K562 (cell line): ENCODE measurements at regions not wholly inside any gene's neighbourhood (a gene's known extent, or its start where the extent isn't known, plus 50 kb on each side); places are given as distances from the start of the nearest gene placed in this dataset.
A peak's percentile ranks its signal among the peaks of the same experiment; 100 is the strongest.

Experiments used
- ATAC-seq: fragments of 200-7000 bp; cut with Tn5 transposase; 3 replicates; pipeline ENCODE4 v1.9.1; 2020; ENCODE audit warnings: moderate library complexity
- BruUV-seq: library from RNA; stranded (reverse); fragments of 400-500 nt; replicated peaks from 2 replicates; lab custom pipeline; 2021; lab: Mats Ljungman, UMichigan
- CTCF ChIA-PET: fragments of 300-600 bp; formaldehyde crosslinking; extraction: SDS; loops from one replicate; lab custom pipeline; 2021; ENCODE audit warnings: low intra/inter-chr PET ratio; lab: Yijun Ruan, JAX
- POLR2A ChIA-PET: fragments of 300-600, 350-650 bp; sonication (Branson Sonifier 250); formaldehyde crosslinking; extraction: SDS; loops from one replicate; lab custom pipeline; 2021; ENCODE audit warnings: antibody characterized with exemption, inconsistent platforms; lab: Yijun Ruan, JAX
- DNase-seq, 4 experiments: peaks; one replicate each; pipeline versions ENCODE4 v3.0.0 to v3.0.0-alpha.2; 2011 to 2018; ENCODE audit warnings: low spot score in 3 of 4, mixed read lengths in 3 of 4; ENCODE audit errors: extremely low read depth in 1 of 4
- FAIRE-seq: peaks from 2 replicates; lab custom pipeline; 2011; peaks lifted over from hg19 to GRCh38; lab: Jason Lieb, UNC
- H2AFZ ChIP-seq: 2 replicates; pipeline ENCODE4 v1.6.0; 2011; ENCODE audit warnings: low read depth, low read length, control low read depth, inconsistent platforms
- H3K27ac ChIP-seq: fragments of 200-600 bp; 3 replicates; pipeline ENCODE4 v1.8.0; 2011; ENCODE audit warnings: low read depth, mild to moderate bottlenecking, control low read depth, inconsistent platforms, low read length, moderate library complexity, mixed read lengths; ENCODE audit errors: extremely low read depth
- H3K27me3 ChIP-seq, 2 experiments: fragments of 300-600 bp in 1 of 2; 2 replicates in 1 of 2; 3 replicates in 1 of 2; pipeline versions ENCODE4 v1.6.0 to v1.8.0; 2011; ENCODE audit warnings: inconsistent platforms in 2 of 2, low read length in 2 of 2, mild to moderate bottlenecking in 1 of 2, mixed read lengths in 1 of 2, moderate library complexity in 1 of 2; ENCODE audit not compliant: control insufficient read depth in 2 of 2, insufficient read depth in 2 of 2
- H3K36me3 ChIP-seq: fragments of 300-600 bp; 3 replicates; pipeline ENCODE4 v1.8.0; 2011; ENCODE audit warnings: mild to moderate bottlenecking, low read length, inconsistent platforms; ENCODE audit not compliant: control insufficient read depth, insufficient read depth
- H3K4me1 ChIP-seq, 2 experiments: fragments of 200-600 bp in 1 of 2; replicated peaks in 1 of 2; 2 replicates in 1 of 2; 3 replicates in 1 of 2; pipeline versions ENCODE4 v1.5.1 to v1.8.0; 2011; ENCODE audit warnings: inconsistent platforms in 2 of 2, low read length in 2 of 2, mild to moderate bottlenecking in 1 of 2, mixed read lengths in 1 of 2, moderate library complexity in 1 of 2; ENCODE audit not compliant: control insufficient read depth in 2 of 2, insufficient read depth in 2 of 2
- H3K4me2 ChIP-seq: 2 replicates; pipeline ENCODE4 v1.6.1; 2011; ENCODE audit warnings: low read length, control low read depth, inconsistent platforms, mixed read lengths; ENCODE audit not compliant: insufficient read depth
- H3K4me3 ChIP-seq: fragments of 200-600 bp; sonication (generic), shearing (Covaris generic); 2 replicates; pipeline ENCODE4 v1.5.1; 2016; ENCODE audit warnings: control low read depth, inconsistent platforms
- H3K79me2 ChIP-seq: fragments of 200-600 bp; 3 replicates; pipeline ENCODE4 v1.8.0; 2011; ENCODE audit warnings: low read length, inconsistent platforms; ENCODE audit not compliant: control insufficient read depth, insufficient read depth
- H3K9ac ChIP-seq, 2 experiments: 2 replicates each; pipeline versions ENCODE4 v1.6.0 to v1.6.1; 2011; ENCODE audit warnings: low read depth in 2 of 2, low read length in 2 of 2, control low read depth in 1 of 2, inconsistent platforms in 1 of 2, mild to moderate bottlenecking in 1 of 2, mixed read lengths in 1 of 2; ENCODE audit not compliant: insufficient read depth in 1 of 2
- H3K9me1 ChIP-seq: one replicate; pipeline ENCODE4 v1.6.0; 2011; ENCODE audit warnings: inconsistent platforms, mild to moderate bottlenecking, low read length, moderate library complexity; ENCODE audit not compliant: control insufficient read depth, insufficient read depth
- H3K9me3 ChIP-seq: replicated peaks from 2 replicates; pipeline ENCODE4 v1.5.1; 2011; ENCODE audit warnings: low read depth, low read length, inconsistent platforms; ENCODE audit not compliant: control insufficient read depth, insufficient read depth
- H4K20me1 ChIP-seq: replicated peaks from 2 replicates; pipeline ENCODE4 v1.6.1; 2011; ENCODE audit warnings: low read length, inconsistent platforms, mixed read lengths; ENCODE audit not compliant: control insufficient read depth, insufficient read depth
- CGGBP1 ChIP-seq: fragments of 250-450 bp; sonication (Bioruptor Pico); IDR thresholded peaks from 2 replicates; pipeline ENCODE4 v1.9.0; 2021; ENCODE audit warnings: mild to moderate bottlenecking
- EP400 ChIP-seq: fragments of 450-650 bp; IDR thresholded peaks from 2 replicates; pipeline ENCODE4 v1.6.1; 2017; ENCODE audit warnings: antibody characterized with exemption, mild to moderate bottlenecking, moderate library complexity
- HLTF ChIP-seq: fragments of 450-650 bp; IDR thresholded peaks from 2 replicates; pipeline ENCODE4 v1.6.1; 2016
- NFIX ChIP-seq: fragments of 250-450 bp; sonication (Bioruptor Pico); IDR thresholded peaks from 2 replicates; pipeline ENCODE4 v1.4.0; 2020; ENCODE audit warnings: low read depth, mild to moderate bottlenecking, moderate library complexity
- SPI1 ChIP-seq: IDR thresholded peaks from 2 replicates; pipeline ENCODE4 v1.6.1; 2011; ENCODE audit warnings: low read depth, low read length, control low read depth, borderline replicate concordance
- XRCC5 ChIP-seq: fragments of 200-400 bp; formaldehyde crosslinking; IDR thresholded peaks from 2 replicates; pipeline ENCODE4 v1.6.1; 2017; ENCODE audit warnings: low read depth, mild to moderate bottlenecking, low read length
- WGBS: fragments of 100-300 bp; shearing (Covaris generic); methylation state at CpG from one replicate; pipeline ENCODE4 v1.1.6; 2016; ENCODE audit warnings: low coverage, mixed read lengths; ENCODE audit not compliant: insufficient coverage; ENCODE audit errors: missing lambda C conversion rate; 5-methylcytosine and 5-hydroxymethylcytosine counted together
- in situ Hi-C: fragments of 300-500 bp; cut with MboI; formaldehyde crosslinking; loops from 4 replicates; pipeline ENCODE4 v1.15.0; 2018; ENCODE audit warnings: inconsistent platforms, mixed read lengths
- intact Hi-C: fragments of 100-400 bp; cut with micrococcal nuclease; formaldehyde crosslinking; loops from 2 replicates; pipeline ENCODE4 v1.14.2; 2022
- TF ChIP-seq, protein P1 (sequence below): sonication (generic); formaldehyde crosslinking; IDR thresholded peaks from 2 replicates; pipeline ENCODE4 v1.8.1; 2023; ENCODE audit warnings: mild to moderate bottlenecking, missing genetic modification reagents

DNA sequence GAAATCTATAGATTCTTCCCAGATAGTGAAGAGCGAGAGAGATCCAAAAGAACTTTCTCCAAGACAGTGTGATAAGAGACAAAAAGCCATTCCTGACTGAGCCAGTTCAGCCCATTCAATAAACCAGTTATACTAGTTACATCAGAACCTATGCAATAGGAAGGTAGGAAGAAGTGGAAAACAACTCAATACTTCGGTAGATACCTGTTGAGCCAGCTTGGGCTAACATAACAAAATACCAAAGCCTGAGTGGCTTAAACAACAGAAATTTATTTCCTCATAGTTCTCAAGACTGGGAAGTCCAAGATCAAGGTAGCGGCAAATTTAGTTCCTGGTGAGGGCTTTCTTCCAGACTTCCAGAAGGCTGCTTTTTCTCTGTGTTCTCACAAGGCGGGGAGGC, 214.5 kb upstream of the GRAMD2B start (continued):
- TF ChIP-seq NFIX (CRISPR knock-in tag) (no peak), HLTF (no peak), XRCC5 (no peak), EP400 (no peak)
- TF ChIP-seq, protein P1, sequence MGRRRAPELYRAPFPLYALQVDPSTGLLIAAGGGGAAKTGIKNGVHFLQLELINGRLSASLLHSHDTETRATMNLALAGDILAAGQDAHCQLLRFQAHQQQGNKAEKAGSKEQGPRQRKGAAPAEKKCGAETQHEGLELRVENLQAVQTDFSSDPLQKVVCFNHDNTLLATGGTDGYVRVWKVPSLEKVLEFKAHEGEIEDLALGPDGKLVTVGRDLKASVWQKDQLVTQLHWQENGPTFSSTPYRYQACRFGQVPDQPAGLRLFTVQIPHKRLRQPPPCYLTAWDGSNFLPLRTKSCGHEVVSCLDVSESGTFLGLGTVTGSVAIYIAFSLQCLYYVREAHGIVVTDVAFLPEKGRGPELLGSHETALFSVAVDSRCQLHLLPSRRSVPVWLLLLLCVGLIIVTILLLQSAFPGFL, result no peak

- H3K4me3 ChIP-seq, result no peak overlapping the region
- POLR2A ChIA-PET, result interaction anchor here (0.6 kb wide), 1 partner anchor 733 kb away, joined by 3 read pairs; no protein-coding TSS in a partner anchor
- no peaks in the 10 kb centered on the region for H3K4me1 ChIP-seq
- CTCF ChIA-PET, result no interaction called here
- WGBS, result 0% methylated on average over 6 of the region's 6 CpGs
- H3K27me3 ChIP-seq, result no peaks in the 10 kb centered on the region
- no peak overlapping the region for H3K27ac ChIP-seq
- TF ChIP-seq SPI1 (0 out of 2 replicates have a peak, but pooled peaks have one; percentile 1), CGGBP1 (CRISPR knock-in tag) (no peak)
- H3K9me3 ChIP-seq, result 0 out of 2 replicates have a peak, but pooled peaks cover 3% of the 10 kb centered on the region
- H3K4me2 ChIP-seq, result no peak overlapping the region
- intact Hi-C loops, result no loop called here
- in situ Hi-C loops, result no loop called here
- no peak overlapping the region for H2AFZ ChIP-seq
- H3K9ac ChIP-seq, result no peak overlapping the region
- no TSS peak for BruUV-seq
- ATAC-seq (no peak), DNase-seq (no peak), FAIRE-seq (no peak)
- H3K79me2 ChIP-seq, result no peaks in the 10 kb centered on the region
- no peaks in the 10 kb centered on the region for H4K20me1 ChIP-seq
- H3K36me3 ChIP-seq, result no peaks in the 10 kb centered on the region
- H3K9me1 ChIP-seq, result no peaks in the 10 kb centered on the region
These were observed 212.3 kb upstream of the GRAMD2B start for GRCh38 chr5:126210955-126211354.
